ENCODE measurements at regions not wholly inside any gene's neighbourhood (a gene's known extent, or its start where the extent isn't known, plus 50 kb on each side); places are given as distances from the start of the nearest gene placed in this dataset.

- no peaks in the 10 kb centered on the region for H3K4me1 ChIP-seq (ENCODE audit: control insufficient read depth, extremely low read depth, insufficient read depth, low read length)
- no peaks in the 10 kb centered on the region for H3K79me2 ChIP-seq (ENCODE audit: control insufficient read depth, insufficient read depth, low read length)
- H3K9me3 ChIP-seq (ENCODE audit: control insufficient read depth, insufficient read depth, low read depth, low read length), result no peaks in the 10 kb centered on the region
- no peak overlapping the region for H3K4me2 ChIP-seq (ENCODE audit: extremely low read depth, insufficient read depth, low read length)
- no peak overlapping the region for H3K4me3 ChIP-seq (replicated peaks in 1 of 4; ENCODE audit: control extremely low read depth in 1 of 4, insufficient read depth in 1 of 4, low read depth in 3 of 4, low read length in 4 of 4)
- TF ChIP-seq CTCF (conservative IDR thresholded peaks at IDR 0.05 in 1 of 2, IDR thresholded peaks at IDR 0.05 in 1 of 2; ENCODE audit: low read depth in 1 of 2, low read length in 2 of 2), result no peak
- TF ChIP-seq EZH2 (IDR thresholded peaks at IDR 0.05; ENCODE audit: low read length, missing control alignments), result no peak
- H2AFZ ChIP-seq (ENCODE audit: low read length), result no peak overlapping the region
- H4K20me1 ChIP-seq (ENCODE audit: control insufficient read depth, extremely low read depth, insufficient read depth, low read length), result no peaks in the 10 kb centered on the region
- H3K9ac ChIP-seq (ENCODE audit: insufficient read depth, low read length), result no peak overlapping the region
- no peak for DNase-seq (ENCODE audit: low read depth in 2 of 2)
- H3K27ac ChIP-seq (ENCODE audit: insufficient read depth, low read length), result no peak overlapping the region
- H3K27me3 ChIP-seq (ENCODE audit: control insufficient read depth, insufficient read depth, low read length), result no peaks in the 10 kb centered on the region
- H3K36me3 ChIP-seq (ENCODE audit: control insufficient read depth, insufficient read depth, low read length), result no peaks in the 10 kb centered on the region
Measured at GRCh38 chr16:47967374-47967773, 188.4 kb downstream of the ABCC12 start.

DNA sequence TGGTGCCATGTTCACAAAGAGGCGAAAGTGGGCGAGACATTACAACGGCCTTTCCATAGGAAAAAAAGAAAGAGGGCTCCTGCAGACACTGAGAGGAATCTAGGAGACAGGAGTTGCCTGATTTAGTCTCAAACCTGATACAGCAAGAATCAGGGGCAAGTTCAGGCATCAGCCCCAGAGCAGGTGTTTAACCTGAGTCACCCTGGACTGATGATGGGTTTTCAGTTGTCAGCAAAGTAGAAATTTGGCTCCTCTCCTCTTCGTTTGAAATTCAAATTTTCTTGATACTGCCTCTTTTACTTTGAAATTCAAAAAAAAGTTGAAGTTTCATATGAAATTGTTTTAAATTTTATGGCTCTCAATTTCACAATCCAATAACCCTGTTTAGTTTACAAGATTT, 189.5 kb downstream of the ABCC12 start:
- TF ChIP-seq CTCF (conservative IDR thresholded peaks at IDR 0.05 in 1 of 2, IDR thresholded peaks at IDR 0.05 in 1 of 2; ENCODE audit: low read depth in 1 of 2, low read length in 2 of 2) (no peak), EZH2 (IDR thresholded peaks at IDR 0.05; ENCODE audit: low read length, missing control alignments) (no peak)
- Histone ChIP-seq H3K4me1 (ENCODE audit: control insufficient read depth, extremely low read depth, insufficient read depth, low read length) (no peaks in the 10 kb centered on the region), H3K9ac (ENCODE audit: insufficient read depth, low read length) (no peak overlapping the region), H3K9me3 (ENCODE audit: control insufficient read depth, insufficient read depth, low read depth, low read length) (no peaks in the 10 kb centered on the region), H3K27ac (ENCODE audit: insufficient read depth, low read length) (no peak overlapping the region), H3K79me2 (ENCODE audit: control insufficient read depth, insufficient read depth, low read length) (no peaks in the 10 kb centered on the region), H2AFZ (ENCODE audit: low read length) (no peak overlapping the region), H3K27me3 (ENCODE audit: control insufficient read depth, insufficient read depth, low read length) (no peaks in the 10 kb centered on the region), H4K20me1 (ENCODE audit: control insufficient read depth, extremely low read depth, insufficient read depth, low read length) (no peaks in the 10 kb centered on the region), H3K4me3 (replicated peaks in 1 of 4; ENCODE audit: control extremely low read depth in 1 of 4, insufficient read depth in 1 of 4, low read depth in 3 of 4, low read length in 4 of 4) (no peak overlapping the region), H3K4me2 (ENCODE audit: extremely low read depth, insufficient read depth, low read length) (no peak overlapping the region), H3K36me3 (ENCODE audit: control insufficient read depth, insufficient read depth, low read length) (no peaks in the 10 kb centered on the region)
- no peak for DNase-seq (ENCODE audit: low read depth in 2 of 2)

DNA sequence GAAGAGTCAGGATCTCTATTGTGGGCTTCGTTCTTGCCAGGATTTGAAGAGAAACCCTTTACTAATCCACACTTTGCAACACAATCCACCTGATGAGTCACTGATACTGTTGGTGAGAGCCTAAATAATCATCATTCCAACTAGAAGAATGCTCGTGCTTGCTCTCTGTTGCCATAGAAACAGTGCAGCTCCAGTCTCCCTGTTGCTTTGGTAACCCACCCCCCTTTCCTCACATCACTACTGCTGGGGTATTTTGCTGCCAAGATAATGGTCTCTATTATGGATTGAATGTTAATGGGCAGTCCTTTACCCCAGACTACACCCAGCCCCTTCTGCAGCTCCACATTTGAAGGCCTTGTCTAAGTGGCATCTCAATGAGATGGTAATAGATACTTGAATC, 190.4 kb downstream of the ABCC12 start:
- no peaks in the 10 kb centered on the region for H3K36me3 ChIP-seq (ENCODE audit: control insufficient read depth, insufficient read depth, low read length)
- no peaks in the 10 kb centered on the region for H3K79me2 ChIP-seq (ENCODE audit: control insufficient read depth, insufficient read depth, low read length)
- no peaks in the 10 kb centered on the region for H4K20me1 ChIP-seq (ENCODE audit: control insufficient read depth, extremely low read depth, insufficient read depth, low read length)
- H3K27ac ChIP-seq (ENCODE audit: insufficient read depth, low read length), result no peak overlapping the region
- no peaks in the 10 kb centered on the region for H3K27me3 ChIP-seq (ENCODE audit: control insufficient read depth, insufficient read depth, low read length)
- no peaks in the 10 kb centered on the region for H3K9me3 ChIP-seq (ENCODE audit: control insufficient read depth, insufficient read depth, low read depth, low read length)
- no peak overlapping the region for H3K9ac ChIP-seq (ENCODE audit: insufficient read depth, low read length)
- peak in 1 of 2 donors; percentile 69 for DNase-seq (ENCODE audit: low read depth in 2 of 2)
- H3K4me2 ChIP-seq (ENCODE audit: extremely low read depth, insufficient read depth, low read length), result no peak overlapping the region
- H3K4me3 ChIP-seq (replicated peaks in 1 of 4; ENCODE audit: control extremely low read depth in 1 of 4, insufficient read depth in 1 of 4, low read depth in 3 of 4, low read length in 4 of 4), result no peak overlapping the region
- TF ChIP-seq EZH2 (IDR thresholded peaks at IDR 0.05; ENCODE audit: low read length, missing control alignments) (no peak), CTCF (conservative IDR thresholded peaks at IDR 0.05 in 1 of 2, IDR thresholded peaks at IDR 0.05 in 1 of 2; ENCODE audit: low read depth in 1 of 2, low read length in 2 of 2) (no peak)
- no peaks in the 10 kb centered on the region for H3K4me1 ChIP-seq (ENCODE audit: control insufficient read depth, extremely low read depth, insufficient read depth, low read length)
- no peak overlapping the region for H2AFZ ChIP-seq (ENCODE audit: low read length)

Measured in fibroblast of lung (primary cell).